ENCODE measurements at regions not wholly inside any gene's neighbourhood (a gene's known extent, or its start where the extent isn't known, plus 50 kb on each side); places are given as distances from the start of the nearest gene placed in this dataset.

- no peak for TF ChIP-seq POLR2A (IDR thresholded peaks at IDR 0.05; ENCODE audit: low read length)
- TF ChIP-seq GATA1 (IDR thresholded peaks at IDR 0.05; ENCODE audit: low read depth, low read length): no peak
These were observed 239.2 kb downstream of the RPIA start for GRCh38 chr2:88930659-88931058.
